WERI-Rb-1 (cell line): ENCODE measurements at regions not wholly inside any gene's neighbourhood (a gene's known extent, or its start where the extent isn't known, plus 50 kb on each side); places are given as distances from the start of the nearest gene placed in this dataset.

Experiments used
- DNase-seq: peaks from one replicate; pipeline ENCODE4 v3.0.0-alpha.2; 2020
- H3K27ac ChIP-seq: fragments of 250-450 bp; sonication (Bioruptor Pico); 2 replicates; pipeline ENCODE4 v1.5.1; 2020; ENCODE audit warnings: mild to moderate bottlenecking, moderate library complexity
- H3K27me3 ChIP-seq: fragments of 250-450 bp; sonication (Bioruptor Pico); 2 replicates; pipeline ENCODE4 v1.5.1; 2021; ENCODE audit warnings: mild to moderate bottlenecking, low read depth, moderate library complexity; ENCODE audit not compliant: insufficient read depth, severe bottlenecking
- H3K36me3 ChIP-seq: fragments of 250-450 bp; sonication (Bioruptor Pico); 2 replicates; pipeline ENCODE4 v1.5.1; 2020; ENCODE audit warnings: mild to moderate bottlenecking, moderate library complexity
- H3K4me3 ChIP-seq: 2 replicates; pipeline ENCODE4 v1.5.1; 2011; ENCODE audit warnings: low read depth, mild to moderate bottlenecking, control low read depth, low read length
- H3K9me3 ChIP-seq: fragments of 250-450 bp; sonication (Bioruptor Pico); 2 replicates; pipeline ENCODE4 v1.5.1; 2021; ENCODE audit warnings: mild to moderate bottlenecking, moderate library complexity; ENCODE audit not compliant: severe bottlenecking
- CTCF ChIP-seq: IDR thresholded peaks from 2 replicates; pipeline ENCODE4 v1.5.1; 2011; ENCODE audit warnings: low read depth, mild to moderate bottlenecking, control low read depth, inconsistent platforms, low read length

GRCh38 chrX:109266034-109266433, 215.9 kb downstream of the GUCY2F start:
- no peak overlapping the region for H3K4me3 ChIP-seq
- H3K36me3 ChIP-seq = no peaks in the 10 kb centered on the region
- H3K9me3 ChIP-seq = no peaks in the 10 kb centered on the region
- no peak for DNase-seq
- H3K27ac ChIP-seq = no peak overlapping the region
- no peak for TF ChIP-seq CTCF
- peaks cover 6% of the 10 kb centered on the region for H3K27me3 ChIP-seq

- Histone ChIP-seq H3K9me3 (no peaks in the 10 kb centered on the region), H3K4me3 (no peak overlapping the region), H3K27ac (no peak overlapping the region), H3K36me3 (no peaks in the 10 kb centered on the region), H3K27me3 (peaks cover 14% of the 10 kb centered on the region)
- DNase-seq = no peak
- no peak for TF ChIP-seq CTCF
Observed at GRCh38 chrX:109264878-109265277, 217.0 kb downstream of the GUCY2F start.

GRCh38 chrX:109261279-109261678, 220.6 kb downstream of the GUCY2F start:
- H3K36me3 ChIP-seq = no peaks in the 10 kb centered on the region
- no peak overlapping the region for H3K27ac ChIP-seq
- no peak for DNase-seq
- no peak overlapping the region for H3K4me3 ChIP-seq
- TF ChIP-seq CTCF = no peak
- H3K9me3 ChIP-seq = no peaks in the 10 kb centered on the region
- H3K27me3 ChIP-seq = peaks cover 14% of the 10 kb centered on the region

GRCh38 chrX:109252789-109253188, 229.1 kb downstream of the GUCY2F start:
- H3K36me3 ChIP-seq = no peaks in the 10 kb centered on the region
- no peak for DNase-seq
- no peak overlapping the region for H3K4me3 ChIP-seq
- no peaks in the 10 kb centered on the region for H3K27me3 ChIP-seq
- no peak for TF ChIP-seq CTCF
- no peak overlapping the region for H3K27ac ChIP-seq
- H3K9me3 ChIP-seq = no peaks in the 10 kb centered on the region

- no peak overlapping the region for H3K27ac ChIP-seq
- H3K9me3 ChIP-seq = no peaks in the 10 kb centered on the region
- no peak for DNase-seq
- no peak overlapping the region for H3K4me3 ChIP-seq
- TF ChIP-seq CTCF = no peak
- peaks cover 12% of the 10 kb centered on the region for H3K27me3 ChIP-seq
- H3K36me3 ChIP-seq = no peaks in the 10 kb centered on the region
Observed at GRCh38 chrX:109218761-109219160, 263.1 kb downstream of the GUCY2F start.

- H3K27me3 ChIP-seq = no peaks in the 10 kb centered on the region
- no peak for DNase-seq
- no peaks in the 10 kb centered on the region for H3K36me3 ChIP-seq
- no peak for TF ChIP-seq CTCF
- H3K9me3 ChIP-seq = no peaks in the 10 kb centered on the region
- no peak overlapping the region for H3K27ac ChIP-seq
- H3K4me3 ChIP-seq = no peak overlapping the region
Observed at GRCh38 chrX:109199726-109200125, 282.2 kb downstream of the GUCY2F start.
